ENCODE measurements at regions not wholly inside any gene's neighbourhood (a gene's known extent, or its start where the extent isn't known, plus 50 kb on each side); places are given as distances from the start of the nearest gene placed in this dataset.
"Not testable (repeated sequence)": the region's sequence is repeated elsewhere in the genome, so short reads cannot be mapped to it uniquely, and the experiment has no call there.

- TF ChIP-seq, protein P1, sequence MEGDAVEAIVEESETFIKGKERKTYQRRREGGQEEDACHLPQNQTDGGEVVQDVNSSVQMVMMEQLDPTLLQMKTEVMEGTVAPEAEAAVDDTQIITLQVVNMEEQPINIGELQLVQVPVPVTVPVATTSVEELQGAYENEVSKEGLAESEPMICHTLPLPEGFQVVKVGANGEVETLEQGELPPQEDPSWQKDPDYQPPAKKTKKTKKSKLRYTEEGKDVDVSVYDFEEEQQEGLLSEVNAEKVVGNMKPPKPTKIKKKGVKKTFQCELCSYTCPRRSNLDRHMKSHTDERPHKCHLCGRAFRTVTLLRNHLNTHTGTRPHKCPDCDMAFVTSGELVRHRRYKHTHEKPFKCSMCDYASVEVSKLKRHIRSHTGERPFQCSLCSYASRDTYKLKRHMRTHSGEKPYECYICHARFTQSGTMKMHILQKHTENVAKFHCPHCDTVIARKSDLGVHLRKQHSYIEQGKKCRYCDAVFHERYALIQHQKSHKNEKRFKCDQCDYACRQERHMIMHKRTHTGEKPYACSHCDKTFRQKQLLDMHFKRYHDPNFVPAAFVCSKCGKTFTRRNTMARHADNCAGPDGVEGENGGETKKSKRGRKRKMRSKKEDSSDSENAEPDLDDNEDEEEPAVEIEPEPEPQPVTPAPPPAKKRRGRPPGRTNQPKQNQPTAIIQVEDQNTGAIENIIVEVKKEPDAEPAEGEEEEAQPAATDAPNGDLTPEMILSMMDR (IDR thresholded peaks at IDR 0.05), result not testable (repeated sequence)
- not testable (repeated sequence) for TF ChIP-seq POLR2A (IDR thresholded peaks at IDR 0.05)
Measured at GRCh38 chr2:35176726-35177125, 1178.9 kb upstream of the CRIM1 start.

All from prostate gland (tissue), 2 donors.